Pulmonary artery endothelial cell (primary cell): ENCODE measurements at regions not wholly inside any gene's neighbourhood (a gene's known extent, or its start where the extent isn't known, plus 50 kb on each side); places are given as distances from the start of the nearest gene placed in this dataset.

Source experiments
- DNase-seq: peaks from one replicate; pipeline ENCODE4 v3.0.0-alpha.2; 2011; ENCODE audit warnings: low read depth, low spot score

GRCh38 chrX:2608638-2609430, 82.3 kb upstream of the CD99 start:
- peak; percentile 48 for DNase-seq

GRCh38 chrX:2607113-2607512, 84.0 kb upstream of the CD99 start:
- DNase-seq: no peak

GRCh38 chrX:2600564-2600963, 90.5 kb upstream of the CD99 start:
- DNase-seq: no peak

GRCh38 chrX:2596555-2597255, 94.4 kb upstream of the CD99 start:
- DNase-seq: no peak

- no peak for DNase-seq
Observed at GRCh38 chrX:2596045-2596444, 95.0 kb upstream of the CD99 start.

GRCh38 chrX:2595258-2595657, 94.5 kb upstream of the DHRSX start:
- DNase-seq: no peak

- DNase-seq: no peak
Observed at GRCh38 chrX:2594491-2594890, 93.7 kb upstream of the DHRSX start.

GRCh38 chrX:2592279-2592678, 91.5 kb upstream of the DHRSX start:
- no peak for DNase-seq

- DNase-seq: no peak
Observed at GRCh38 chrX:2589186-2590020, 88.6 kb upstream of the DHRSX start.

- DNase-seq: no peak
Observed at GRCh38 chrX:2588049-2588448, 87.3 kb upstream of the DHRSX start.

- no peak for DNase-seq
Observed at GRCh38 chrX:2587146-2587545, 86.4 kb upstream of the DHRSX start.

- no peak for DNase-seq
Observed at GRCh38 chrX:2585158-2585470, 84.3 kb upstream of the DHRSX start.

GRCh38 chrX:2584251-2585157, 83.7 kb upstream of the DHRSX start:
- DNase-seq: no peak

GRCh38 chrX:2583194-2584162, 82.7 kb upstream of the DHRSX start:
- DNase-seq: no peak

- no peak for DNase-seq
Observed at GRCh38 chrX:2582667-2583066, 81.9 kb upstream of the DHRSX start.

- no peak for DNase-seq
Observed at GRCh38 chrX:2581296-2581695, 80.5 kb upstream of the DHRSX start.

GRCh38 chrX:2578864-2579263, 78.1 kb upstream of the DHRSX start:
- DNase-seq: no peak

GRCh38 chrX:2577844-2578466, 77.2 kb upstream of the DHRSX start:
- DNase-seq: no peak

GRCh38 chrX:2576793-2577192, 76.0 kb upstream of the DHRSX start:
- no peak for DNase-seq

GRCh38 chrX:2574271-2574670, 73.5 kb upstream of the DHRSX start:
- DNase-seq: no peak
